ENCODE measurements at regions not wholly inside any gene's neighbourhood (a gene's known extent, or its start where the extent isn't known, plus 50 kb on each side); places are given as distances from the start of the nearest gene placed in this dataset.

GRCh38 chr15:97084650-97085049 is 754.1 kb downstream of the NR2F2 start:
- TF ChIP-seq, protein P1, sequence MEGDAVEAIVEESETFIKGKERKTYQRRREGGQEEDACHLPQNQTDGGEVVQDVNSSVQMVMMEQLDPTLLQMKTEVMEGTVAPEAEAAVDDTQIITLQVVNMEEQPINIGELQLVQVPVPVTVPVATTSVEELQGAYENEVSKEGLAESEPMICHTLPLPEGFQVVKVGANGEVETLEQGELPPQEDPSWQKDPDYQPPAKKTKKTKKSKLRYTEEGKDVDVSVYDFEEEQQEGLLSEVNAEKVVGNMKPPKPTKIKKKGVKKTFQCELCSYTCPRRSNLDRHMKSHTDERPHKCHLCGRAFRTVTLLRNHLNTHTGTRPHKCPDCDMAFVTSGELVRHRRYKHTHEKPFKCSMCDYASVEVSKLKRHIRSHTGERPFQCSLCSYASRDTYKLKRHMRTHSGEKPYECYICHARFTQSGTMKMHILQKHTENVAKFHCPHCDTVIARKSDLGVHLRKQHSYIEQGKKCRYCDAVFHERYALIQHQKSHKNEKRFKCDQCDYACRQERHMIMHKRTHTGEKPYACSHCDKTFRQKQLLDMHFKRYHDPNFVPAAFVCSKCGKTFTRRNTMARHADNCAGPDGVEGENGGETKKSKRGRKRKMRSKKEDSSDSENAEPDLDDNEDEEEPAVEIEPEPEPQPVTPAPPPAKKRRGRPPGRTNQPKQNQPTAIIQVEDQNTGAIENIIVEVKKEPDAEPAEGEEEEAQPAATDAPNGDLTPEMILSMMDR (IDR thresholded peaks at IDR 0.05; ENCODE audit: low read depth, low read length, missing control alignments) = no peak
- Histone ChIP-seq H3K36me3 (replicated peaks) (no peaks in the 10 kb centered on the region), H3K27me3 (replicated peaks) (peaks cover 11% of the 10 kb centered on the region), H3K4me3 (ENCODE audit: low read depth, low read length) (no peak overlapping the region), H3K27ac (no peak overlapping the region)
- DNase-seq = peak; percentile 53
- in situ Hi-C loops (cut with HindIII; ENCODE audit: low pct_ligation_motif_present, low sequenced_read_pairs) = no loop called here

DNA sequence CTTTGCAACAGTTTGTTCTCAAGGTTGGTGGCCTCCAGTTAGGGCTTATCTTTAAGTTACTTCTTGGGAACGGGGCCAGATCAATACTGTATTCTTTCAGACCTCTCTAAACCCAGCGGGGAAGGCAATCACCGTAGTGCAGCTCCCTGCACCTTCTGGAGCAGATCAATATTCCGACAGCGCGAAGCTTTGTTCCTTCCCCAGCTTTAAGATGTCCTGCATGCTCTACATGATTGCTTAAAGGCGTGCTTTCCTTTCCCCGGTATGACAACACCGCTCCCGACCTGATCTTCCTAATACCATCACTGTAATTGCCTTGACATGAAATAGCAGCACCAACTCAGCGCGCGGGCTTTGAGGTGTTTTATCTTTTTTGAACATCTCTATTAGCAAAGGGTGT is 755.2 kb downstream of the NR2F2 start:
- in situ Hi-C loops (cut with HindIII; ENCODE audit: low pct_ligation_motif_present, low sequenced_read_pairs) = no loop called here
- TF ChIP-seq, protein P1 (IDR thresholded peaks at IDR 0.05; ENCODE audit: low read depth, low read length, missing control alignments) = no peak

GRCh38 chr15:97087006-97087741 is 756.7 kb downstream of the NR2F2 start:
- H3K36me3 ChIP-seq (replicated peaks) = no peaks in the 10 kb centered on the region
- DNase-seq = no peak
- H3K27me3 ChIP-seq (replicated peaks) = peaks cover 9% of the 10 kb centered on the region
- H3K4me3 ChIP-seq (ENCODE audit: low read depth, low read length) = no peak overlapping the region
- in situ Hi-C loops (cut with HindIII; ENCODE audit: low pct_ligation_motif_present, low sequenced_read_pairs) = no loop called here
- TF ChIP-seq, protein P1 (IDR thresholded peaks at IDR 0.05; ENCODE audit: low read depth, low read length, missing control alignments) = no peak
- H3K27ac ChIP-seq = no peak overlapping the region

More for the DNA sequence above, 755.2 kb downstream of the NR2F2 start:
- no peak for DNase-seq
- Histone ChIP-seq H3K27me3 (replicated peaks) (peaks cover 9% of the 10 kb centered on the region), H3K27ac (no peak overlapping the region), H3K36me3 (replicated peaks) (no peaks in the 10 kb centered on the region), H3K4me3 (ENCODE audit: low read depth, low read length) (no peak overlapping the region)

GRCh38 chr15:97091093-97091492 is 760.6 kb downstream of the NR2F2 start:
- Histone ChIP-seq H3K27ac (no peak overlapping the region), H3K4me3 (ENCODE audit: low read depth, low read length) (no peak overlapping the region), H3K36me3 (replicated peaks) (no peaks in the 10 kb centered on the region), H3K27me3 (replicated peaks) (no peaks in the 10 kb centered on the region)
- no peak for DNase-seq
- in situ Hi-C loops (cut with HindIII; ENCODE audit: low pct_ligation_motif_present, low sequenced_read_pairs) = no loop called here
- TF ChIP-seq, protein P1 (IDR thresholded peaks at IDR 0.05; ENCODE audit: low read depth, low read length, missing control alignments) = no peak

DNA sequence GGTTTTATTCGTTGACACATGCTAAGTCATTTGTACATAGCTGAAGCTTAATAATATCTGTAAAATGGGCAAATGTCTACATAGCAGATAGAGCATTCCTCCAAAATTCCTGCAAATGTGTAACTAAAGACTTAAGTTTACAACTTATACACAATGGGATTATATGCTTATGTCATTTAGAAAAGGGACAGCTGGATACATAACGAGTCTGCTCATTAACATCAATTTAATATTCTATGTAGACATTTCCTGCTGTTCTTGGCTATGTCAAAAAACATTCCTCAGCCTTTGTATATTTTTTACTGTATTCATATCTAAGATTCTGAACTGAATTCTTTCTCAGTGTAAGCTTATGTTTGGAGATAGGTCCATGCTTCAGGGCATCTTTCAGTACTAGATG is 762.2 kb downstream of the NR2F2 start:
- in situ Hi-C loops (cut with HindIII; ENCODE audit: low pct_ligation_motif_present, low sequenced_read_pairs) = no loop called here
- H3K27ac ChIP-seq = no peak overlapping the region
- H3K27me3 ChIP-seq (replicated peaks) = no peaks in the 10 kb centered on the region
- no peak overlapping the region for H3K4me3 ChIP-seq (ENCODE audit: low read depth, low read length)
- H3K36me3 ChIP-seq (replicated peaks) = no peaks in the 10 kb centered on the region
- DNase-seq = no peak
- TF ChIP-seq, protein P1 (IDR thresholded peaks at IDR 0.05; ENCODE audit: low read depth, low read length, missing control alignments) = no peak

Measured in brain microvascular endothelial cell (primary cell).